Erythroblast (primary cell): ENCODE measurements at regions not wholly inside any gene's neighbourhood (a gene's known extent, or its start where the extent isn't known, plus 50 kb on each side); places are given as distances from the start of the nearest gene placed in this dataset.

Experiments used
- GATA1 ChIP-seq: IDR thresholded peaks from 2 replicates; pipeline ENCODE4 v1.6.1; 2011; ENCODE audit warnings: low read depth, mild to moderate bottlenecking, control low read depth, low read length, moderate library complexity
- POLR2A ChIP-seq: IDR thresholded peaks from 2 replicates; pipeline ENCODE4 v1.6.1; 2011; ENCODE audit warnings: mild to moderate bottlenecking, low read length

GRCh38 chr6:90687775-90688380, 101.0 kb upstream of the MAP3K7 start:
- no peak for TF ChIP-seq POLR2A
- no peak for TF ChIP-seq GATA1
